ENCODE measurements at regions not wholly inside any gene's neighbourhood (a gene's known extent, or its start where the extent isn't known, plus 50 kb on each side); places are given as distances from the start of the nearest gene placed in this dataset.

- TF ChIP-seq GATA2 (IDR thresholded peaks at IDR 0.05; ENCODE audit: insufficient read depth, insufficient read length, low read depth, low read length) (no peak), CTCF (IDR thresholded peaks at IDR 0.05; ENCODE audit: extremely low read depth in 1 of 2, insufficient read depth in 1 of 2, low read depth in 1 of 2, low read length in 2 of 2) (no peak), POLR2AphosphoS5 (IDR thresholded peaks at IDR 0.05; ENCODE audit: insufficient read depth, low read depth, low read length) (no peak), POLR2A (IDR thresholded peaks at IDR 0.05; ENCODE audit: low read depth, low read length) (no peak), EZH2 (IDR thresholded peaks at IDR 0.05; ENCODE audit: borderline replicate concordance, low read depth, low read length, severe bottlenecking) (no peak), JUN (IDR thresholded peaks at IDR 0.05; ENCODE audit: borderline replicate concordance, insufficient read depth, insufficient read length, low read depth) (no peak), MYC (IDR thresholded peaks at IDR 0.05; ENCODE audit: low read depth, low read length) (no peak), FOS (IDR thresholded peaks at IDR 0.05; ENCODE audit: borderline replicate concordance, insufficient read depth, low read length) (no peak)
- TF ChIP-seq, protein P1, sequence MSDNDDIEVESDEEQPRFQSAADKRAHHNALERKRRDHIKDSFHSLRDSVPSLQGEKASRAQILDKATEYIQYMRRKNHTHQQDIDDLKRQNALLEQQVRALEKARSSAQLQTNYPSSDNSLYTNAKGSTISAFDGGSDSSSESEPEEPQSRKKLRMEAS (IDR thresholded peaks at IDR 0.05; ENCODE audit: insufficient read depth, insufficient read length): no peak
Observed at GRCh38 chr9:103296189-103296588, 301.1 kb downstream of the CYLC2 start.
